ENCODE measurements at regions not wholly inside any gene's neighbourhood (a gene's known extent, or its start where the extent isn't known, plus 50 kb on each side); places are given as distances from the start of the nearest gene placed in this dataset.

DNA sequence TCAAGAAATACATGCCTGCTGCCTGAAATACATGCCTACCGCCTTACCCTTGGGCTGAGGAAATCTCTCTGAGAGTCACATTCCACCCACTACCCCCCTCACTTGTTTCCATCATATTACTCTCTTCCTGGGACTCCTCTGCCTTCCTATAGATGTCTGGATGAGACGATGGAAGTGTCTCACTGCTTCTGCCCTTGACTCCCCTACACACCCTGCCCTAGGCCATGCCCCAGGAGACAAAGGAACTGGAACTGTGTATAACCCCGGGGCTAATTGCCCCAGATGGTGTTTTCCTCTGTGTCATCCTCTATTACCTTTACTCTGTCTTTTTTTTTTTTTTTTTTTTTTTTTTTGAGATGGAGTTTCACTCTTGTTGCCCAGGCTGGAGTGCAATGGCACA lies 102.0 kb downstream of the GTPBP8 start:
- no peak overlapping the region for H3K9ac ChIP-seq (ENCODE audit: insufficient read depth in 1 of 2, low read depth in 2 of 2, low read length in 2 of 2)
- H3K27ac ChIP-seq (ENCODE audit: extremely low read depth, low read depth, low read length) = no peak overlapping the region
- DNase-seq (ENCODE audit: extremely low read depth in 1 of 4, low spot score in 3 of 4) (no peak), ATAC-seq (no peak), FAIRE-seq (no peak)
- intact Hi-C loops (cut with micrococcal nuclease) (no loop called here), in situ Hi-C loops (cut with MboI) (no loop called here)
- ChIA-PET CTCF (ENCODE audit: low intra/inter-chr PET ratio) (no interaction called here), POLR2A (no interaction called here)
- no peak overlapping the region for H3K4me2 ChIP-seq (ENCODE audit: insufficient read depth, low read length)
- no peaks in the 10 kb centered on the region for H3K9me3 ChIP-seq (replicated peaks; ENCODE audit: control insufficient read depth, insufficient read depth, low read depth, low read length)
- H3K36me3 ChIP-seq (ENCODE audit: control insufficient read depth, insufficient read depth, low read length) = no peaks in the 10 kb centered on the region
- H4K20me1 ChIP-seq (replicated peaks; ENCODE audit: control insufficient read depth, insufficient read depth, low read length) = no peaks in the 10 kb centered on the region
- H3K79me2 ChIP-seq (ENCODE audit: control insufficient read depth, insufficient read depth, low read length) = no peaks in the 10 kb centered on the region
- 0% methylated on average over 3 of the region's 3 CpGs for WGBS (ENCODE audit: insufficient coverage, low coverage, missing lambda C conversion rate)
- H3K4me3 ChIP-seq = no peak overlapping the region
- no TSS peak for BruUV-seq (replicated peaks)
- no peaks in the 10 kb centered on the region for H3K4me1 ChIP-seq (replicated peaks in 1 of 2; ENCODE audit: control insufficient read depth in 2 of 2, insufficient read depth in 2 of 2, low read length in 2 of 2)
- H3K27me3 ChIP-seq (ENCODE audit: control insufficient read depth in 2 of 2, insufficient read depth in 2 of 2, low read length in 2 of 2) = no peaks in the 10 kb centered on the region; a peak in 1 of 5 replicates
- no peak overlapping the region for H2AFZ ChIP-seq (ENCODE audit: low read depth, low read length)
- no peaks in the 10 kb centered on the region for H3K9me1 ChIP-seq (ENCODE audit: control insufficient read depth, insufficient read depth, low read length)
- TF ChIP-seq TOE1 (IDR thresholded peaks at IDR 0.05; ENCODE audit: borderline replicate concordance) (no peak), TOE1 (CRISPR knock-in tag; IDR thresholded peaks at IDR 0.05; ENCODE audit: borderline replicate concordance, low read depth) (no peak), MTA1 (IDR thresholded peaks at IDR 0.05; ENCODE audit: borderline replicate concordance) (no peak), RBM22 (IDR thresholded peaks at IDR 0.05; ENCODE audit: low read depth, low read length, poor library complexity, severe bottlenecking) (no peak), ZNF586 (CRISPR knock-in tag; conservative IDR thresholded peaks at IDR 0.05) (no peak), PRMT5 (CRISPR knock-in tag; IDR thresholded peaks at IDR 0.05) (no peak)
- TF ChIP-seq, protein P1, sequence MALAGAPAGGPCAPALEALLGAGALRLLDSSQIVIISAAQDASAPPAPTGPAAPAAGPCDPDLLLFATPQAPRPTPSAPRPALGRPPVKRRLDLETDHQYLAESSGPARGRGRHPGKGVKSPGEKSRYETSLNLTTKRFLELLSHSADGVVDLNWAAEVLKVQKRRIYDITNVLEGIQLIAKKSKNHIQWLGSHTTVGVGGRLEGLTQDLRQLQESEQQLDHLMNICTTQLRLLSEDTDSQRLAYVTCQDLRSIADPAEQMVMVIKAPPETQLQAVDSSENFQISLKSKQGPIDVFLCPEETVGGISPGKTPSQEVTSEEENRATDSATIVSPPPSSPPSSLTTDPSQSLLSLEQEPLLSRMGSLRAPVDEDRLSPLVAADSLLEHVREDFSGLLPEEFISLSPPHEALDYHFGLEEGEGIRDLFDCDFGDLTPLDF (CRISPR knock-in tag; IDR thresholded peaks at IDR 0.05) = no peak
- TF ChIP-seq, protein P2, sequence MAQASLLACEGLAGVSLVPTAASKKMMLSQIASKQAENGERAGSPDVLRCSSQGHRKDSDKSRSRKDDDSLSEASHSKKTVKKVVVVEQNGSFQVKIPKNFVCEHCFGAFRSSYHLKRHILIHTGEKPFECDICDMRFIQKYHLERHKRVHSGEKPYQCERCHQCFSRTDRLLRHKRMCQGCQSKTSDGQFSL (CRISPR knock-in tag; IDR thresholded peaks at IDR 0.05) = no peak
- TF ChIP-seq, protein P2 (tag; IDR thresholded peaks at IDR 0.05) = no peak
- TF ChIP-seq, protein P3, sequence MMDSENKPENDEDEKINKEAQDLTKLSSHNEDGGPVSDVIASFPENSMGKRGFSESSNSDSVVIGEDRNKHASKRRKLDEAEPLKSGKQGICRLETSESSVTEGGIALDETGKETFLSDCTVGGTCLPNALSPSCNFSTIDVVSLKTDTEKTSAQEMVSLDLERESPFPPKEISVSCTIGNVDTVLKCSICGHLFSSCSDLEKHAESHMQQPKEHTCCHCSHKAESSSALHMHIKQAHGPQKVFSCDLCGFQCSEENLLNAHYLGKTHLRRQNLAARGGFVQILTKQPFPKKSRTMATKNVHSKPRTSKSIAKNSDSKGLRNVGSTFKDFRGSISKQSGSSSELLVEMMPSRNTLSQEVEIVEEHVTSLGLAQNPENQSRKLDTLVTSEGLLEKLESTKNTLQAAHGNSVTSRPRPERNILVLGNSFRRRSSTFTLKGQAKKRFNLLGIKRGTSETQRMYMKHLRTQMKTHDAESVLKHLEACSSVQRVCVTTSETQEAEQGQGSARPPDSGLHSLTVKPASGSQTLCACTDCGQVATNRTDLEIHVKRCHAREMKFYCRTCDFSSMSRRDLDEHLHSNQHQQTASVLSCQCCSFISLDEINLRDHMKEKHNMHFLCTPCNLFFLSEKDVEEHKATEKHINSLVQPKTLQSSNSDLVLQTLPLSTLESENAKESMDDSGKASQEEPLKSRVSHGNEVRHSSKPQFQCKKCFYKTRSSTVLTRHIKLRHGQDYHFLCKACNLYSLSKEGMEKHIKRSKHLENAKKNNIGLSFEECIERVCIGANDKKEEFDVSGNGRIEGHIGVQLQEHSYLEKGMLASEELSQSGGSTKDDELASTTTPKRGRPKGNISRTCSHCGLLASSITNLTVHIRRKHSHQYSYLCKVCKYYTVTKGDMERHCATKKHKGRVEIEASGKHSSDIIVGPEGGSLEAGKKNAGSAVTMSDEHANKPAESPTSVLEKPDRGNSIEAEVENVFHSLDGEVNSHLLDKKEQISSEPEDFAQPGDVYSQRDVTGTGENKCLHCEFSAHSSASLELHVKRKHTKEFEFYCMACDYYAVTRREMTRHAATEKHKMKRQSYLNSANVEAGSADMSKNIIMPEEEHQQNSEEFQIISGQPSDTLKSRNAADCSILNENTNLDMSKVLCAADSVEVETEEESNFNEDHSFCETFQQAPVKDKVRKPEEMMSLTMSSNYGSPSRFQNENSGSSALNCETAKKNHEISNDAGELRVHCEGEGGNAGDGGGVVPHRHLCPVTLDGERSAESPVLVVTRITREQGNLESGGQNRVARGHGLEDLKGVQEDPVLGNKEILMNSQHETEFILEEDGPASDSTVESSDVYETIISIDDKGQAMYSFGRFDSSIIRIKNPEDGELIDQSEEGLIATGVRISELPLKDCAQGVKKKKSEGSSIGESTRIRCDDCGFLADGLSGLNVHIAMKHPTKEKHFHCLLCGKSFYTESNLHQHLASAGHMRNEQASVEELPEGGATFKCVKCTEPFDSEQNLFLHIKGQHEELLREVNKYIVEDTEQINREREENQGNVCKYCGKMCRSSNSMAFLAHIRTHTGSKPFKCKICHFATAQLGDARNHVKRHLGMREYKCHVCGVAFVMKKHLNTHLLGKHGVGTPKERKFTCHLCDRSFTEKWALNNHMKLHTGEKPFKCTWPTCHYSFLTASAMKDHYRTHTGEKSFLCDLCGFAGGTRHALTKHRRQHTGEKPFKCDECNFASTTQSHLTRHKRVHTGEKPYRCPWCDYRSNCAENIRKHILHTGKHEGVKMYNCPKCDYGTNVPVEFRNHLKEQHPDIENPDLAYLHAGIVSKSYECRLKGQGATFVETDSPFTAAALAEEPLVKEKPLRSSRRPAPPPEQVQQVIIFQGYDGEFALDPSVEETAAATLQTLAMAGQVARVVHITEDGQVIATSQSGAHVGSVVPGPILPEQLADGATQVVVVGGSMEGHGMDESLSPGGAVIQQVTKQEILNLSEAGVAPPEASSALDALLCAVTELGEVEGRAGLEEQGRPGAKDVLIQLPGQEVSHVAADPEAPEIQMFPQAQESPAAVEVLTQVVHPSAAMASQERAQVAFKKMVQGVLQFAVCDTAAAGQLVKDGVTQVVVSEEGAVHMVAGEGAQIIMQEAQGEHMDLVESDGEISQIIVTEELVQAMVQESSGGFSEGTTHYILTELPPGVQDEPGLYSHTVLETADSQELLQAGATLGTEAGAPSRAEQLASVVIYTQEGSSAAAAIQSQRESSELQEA (IDR thresholded peaks at IDR 0.05; ENCODE audit: low read depth) = no peak

Data from K562 (cell line).